B cell (primary cell): ENCODE measurements at regions not wholly inside any gene's neighbourhood (a gene's known extent, or its start where the extent isn't known, plus 50 kb on each side); places are given as distances from the start of the nearest gene placed in this dataset.
A peak's percentile ranks its signal among the peaks of the same experiment; 100 is the strongest.

Experiments
- ATAC-seq: fragments of 200-7000 bp; cut with Tn5 transposase; one replicate; pipeline ENCODE4 v1.10.0; 2021; ENCODE audit warnings: low read depth, mild to moderate bottlenecking, moderate number of reproducible peaks, moderate library complexity
- CTCF ChIA-PET: fragments of 350-600 bp; sonication (Branson Sonifier 250); formaldehyde crosslinking; loops from one replicate; lab custom pipeline; 2021; ENCODE audit warnings: antibody characterized with exemption, inconsistent platforms; lab: Charles Lee
- POLR2A ChIA-PET: fragments of 350-600 bp; sonication (Branson Sonifier 250); formaldehyde crosslinking; loops from one replicate; lab custom pipeline; 2021; ENCODE audit warnings: antibody characterized with exemption; lab: Charles Lee
- DNase-seq: peaks from one replicate; pipeline ENCODE4 v3.0.0; 2013
- H2AFZ ChIP-seq: 2 replicates; pipeline ENCODE4 v1.6.1; 2012; ENCODE audit warnings: mild to moderate bottlenecking, low read depth, low read length; ENCODE audit not compliant: insufficient read depth, poor library complexity, severe bottlenecking
- H3K27ac ChIP-seq, 2 donors: 1 replicate in 1 of 2; 2 replicates in 1 of 2; pipeline ENCODE4 v1.5.1; 2012 to 2013; ENCODE audit warnings: low read length in 2 of 2, mild to moderate bottlenecking in 2 of 2, moderate library complexity in 1 of 2
- H3K27me3 ChIP-seq, 4 experiments: fragments of 200-600 bp in 1 of 4; sonication (generic) in 1 of 4; replicated peaks in 1 of 4; 1 replicate in 2 of 4; 2 replicates in 2 of 4; pipeline versions ENCODE4 v1.6.1 to v1.7.0; 2013 to 2016; ENCODE audit warnings: low read length in 3 of 4, mild to moderate bottlenecking in 2 of 4, mixed read lengths in 1 of 4, moderate library complexity in 1 of 4; ENCODE audit not compliant: insufficient read depth in 4 of 4, control insufficient read depth in 3 of 4; ENCODE audit errors: control extremely low read depth in 1 of 4
- H3K36me3 ChIP-seq, 2 experiments: replicated peaks in 1 of 2; 1 replicate in 1 of 2; 2 replicates in 1 of 2; pipeline versions ENCODE4 v1.6.1 to v1.7.1; 2013; ENCODE audit warnings: low read length in 1 of 2; ENCODE audit not compliant: insufficient read depth in 2 of 2, control insufficient read depth in 1 of 2; ENCODE audit errors: control extremely low read depth in 1 of 2, extremely low read depth in 1 of 2
- H3K4me1 ChIP-seq, 2 donors: fragments of 200-600 bp in 1 of 2; sonication (generic) in 1 of 2; 1 replicate in 1 of 2; 2 replicates in 1 of 2; pipeline versions ENCODE4 v1.5.1 to v1.6.1; 2013 to 2017; ENCODE audit warnings: low read length in 2 of 2; ENCODE audit not compliant: control insufficient read depth in 2 of 2, insufficient read depth in 2 of 2
- H3K4me2 ChIP-seq: replicated peaks from 2 replicates; pipeline ENCODE3; 2012; ENCODE audit warnings: mild to moderate bottlenecking, low read depth, low read length; ENCODE audit not compliant: poor library complexity, severe bottlenecking
- H3K4me3 ChIP-seq, 5 experiments: fragments of 200-600 bp in 1 of 5; sonication (generic) in 1 of 5; 1 replicate in 3 of 5; 2 replicates in 2 of 5; pipeline versions ENCODE4 v1.5.1 to v1.7.0; 2011 to 2016; ENCODE audit warnings: low read length in 4 of 5, mild to moderate bottlenecking in 4 of 5, low read depth in 2 of 5, control low read depth in 1 of 5, moderate library complexity in 1 of 5; ENCODE audit not compliant: insufficient read depth in 1 of 5; ENCODE audit errors: control extremely low read depth in 1 of 5, extremely low read depth in 1 of 5
- H3K79me2 ChIP-seq: fragments of 200-600 bp; sonication (generic); one replicate; pipeline ENCODE4 v1.6.0; 2016; ENCODE audit warnings: low read length; ENCODE audit not compliant: control insufficient read depth, insufficient read depth
- H3K9ac ChIP-seq: fragments of 200-600 bp; sonication (generic); 2 replicates; pipeline ENCODE4 v1.6.1; 2017; ENCODE audit warnings: mild to moderate bottlenecking, low read length, moderate library complexity
- H3K9me3 ChIP-seq, 3 donors: one replicate each; pipeline versions ENCODE4 v1.6.1 to v1.7.1; 2013; ENCODE audit warnings: low read length in 2 of 3; ENCODE audit not compliant: control insufficient read depth in 2 of 3, insufficient read depth in 1 of 3; ENCODE audit errors: control extremely low read depth in 1 of 3
- H4K20me1 ChIP-seq: 2 replicates; pipeline ENCODE4 v1.6.0; 2012; ENCODE audit warnings: mild to moderate bottlenecking, low read length; ENCODE audit not compliant: insufficient read depth, control insufficient read depth, poor library complexity, severe bottlenecking
- H3K27ac Mint-ChIP-seq: one replicate; pipeline ENCODE4 v1.8.0; 2021; ENCODE audit warnings: mixed read lengths
- H3K27me3 Mint-ChIP-seq: one replicate; pipeline ENCODE4 v1.8.0; 2021; ENCODE audit warnings: mixed read lengths
- H3K4me1 Mint-ChIP-seq: one replicate; pipeline ENCODE4 v1.8.0; 2021; ENCODE audit warnings: mixed read lengths
- H3K4me3 Mint-ChIP-seq: one replicate; pipeline ENCODE4 v1.8.0; 2021; ENCODE audit warnings: mixed read lengths
- H3K9me3 Mint-ChIP-seq: one replicate; pipeline ENCODE4 v1.8.0; 2022; ENCODE audit warnings: mixed read lengths; ENCODE audit not compliant: insufficient read depth
- CTCF ChIP-seq: fragments of 200-600 bp; IDR thresholded peaks from one replicate; pipeline ENCODE4 v1.8.0; 2022; ENCODE audit warnings: antibody characterized with exemption, mild to moderate bottlenecking
- EZH2 ChIP-seq: IDR thresholded peaks from 2 replicates; pipeline ENCODE4 v1.6.1; 2012; ENCODE audit warnings: borderline replicate concordance, low read depth, mild to moderate bottlenecking, moderate library complexity, low read length; ENCODE audit not compliant: insufficient read depth, poor library complexity, severe bottlenecking
- WGBS: methylation state at CpG from one replicate; pipeline ENCODE4 v1.1.5; 2013; ENCODE audit warnings: missing lambda C conversion rate; ENCODE audit not compliant: insufficient coverage; 5-methylcytosine and 5-hydroxymethylcytosine counted together
- intact Hi-C: fragments of 100-400 bp; cut with micrococcal nuclease; formaldehyde crosslinking; loops from one replicate; pipeline ENCODE4 v1.10.0; 2022

- Histone ChIP-seq H3K36me3 (no peaks in the 10 kb centered on the region), H3K4me2 (no peak overlapping the region), H3K9ac (no peak overlapping the region), H2AFZ (peak overlapping the region; percentile 2), H4K20me1 (no peaks in the 10 kb centered on the region), H3K27me3 (no peaks in the 10 kb centered on the region), H3K4me3 (no peak overlapping the region), H3K4me1 (no peaks in the 10 kb centered on the region), H3K9me3 (no peaks in the 10 kb centered on the region), H3K79me2 (no peaks in the 10 kb centered on the region), H3K27ac (no peak overlapping the region)
- CTCF ChIA-PET, result interaction anchor here (1.4 kb wide), 1 partner anchor 9 kb away, joined by 5 read pairs; no protein-coding TSS in a partner anchor
- no peaks in the 10 kb centered on the region for H3K9me3 Mint-ChIP-seq
- no peak overlapping the region for H3K4me3 Mint-ChIP-seq
- POLR2A ChIA-PET, result no interaction called here
- H3K4me1 Mint-ChIP-seq, result no peaks in the 10 kb centered on the region
- intact Hi-C loops, result no loop called here
- DNase-seq (no peak), ATAC-seq (no peak)
- WGBS, result 90% methylated on average over 1 of the region's 2 CpGs
- TF ChIP-seq CTCF (no peak), EZH2 (no peak)
- peaks cover 5% of the 10 kb centered on the region for H3K27me3 Mint-ChIP-seq
- no peak overlapping the region for H3K27ac Mint-ChIP-seq
These were observed 189.7 kb upstream of the IL12A start for GRCh38 chr3:159798951-159799350.

- ChIA-PET CTCF (interaction anchor here (0.7 kb wide), 1 partner anchor 13 kb away, joined by 3 read pairs; no protein-coding TSS in a partner anchor), POLR2A (no interaction called here)
- no peak overlapping the region for H3K27ac ChIP-seq
- H3K36me3 ChIP-seq, result no peaks in the 10 kb centered on the region
- no peak overlapping the region for H3K9ac ChIP-seq
- TF ChIP-seq EZH2 (no peak), CTCF (no peak)
- WGBS, result 92% methylated on average over 2 of the region's 6 CpGs
- no peak overlapping the region for H3K4me2 ChIP-seq
- no peaks in the 10 kb centered on the region for H3K4me1 ChIP-seq
- Mint-ChIP-seq H3K27me3 (peaks cover 5% of the 10 kb centered on the region), H3K9me3 (no peaks in the 10 kb centered on the region), H3K4me3 (no peak overlapping the region), H3K4me1 (no peaks in the 10 kb centered on the region), H3K27ac (no peak overlapping the region)
- H3K79me2 ChIP-seq, result no peaks in the 10 kb centered on the region
- no peaks in the 10 kb centered on the region for H3K27me3 ChIP-seq
- no peaks in the 10 kb centered on the region for H3K9me3 ChIP-seq
- no peaks in the 10 kb centered on the region for H4K20me1 ChIP-seq
- H3K4me3 ChIP-seq, result no peak overlapping the region
- intact Hi-C loops, result no loop called here
- H2AFZ ChIP-seq, result no peak overlapping the region
- no peak for DNase-seq
- no peak for ATAC-seq
These were observed 188.0 kb upstream of the IL12A start for GRCh38 chr3:159800434-159801155.
